ENCODE measurements at regions not wholly inside any gene's neighbourhood (a gene's known extent, or its start where the extent isn't known, plus 50 kb on each side); places are given as distances from the start of the nearest gene placed in this dataset.

- TF ChIP-seq POLR2A (IDR thresholded peaks at IDR 0.05; ENCODE audit: low read depth, low read length) (no peak), TAF1 (IDR thresholded peaks at IDR 0.05; ENCODE audit: borderline replicate concordance, low read depth, low read length) (no peak)
Observed at GRCh38 chr6:121657972-121658371, 222.5 kb downstream of the GJA1 start.
